H1 (cell line): ENCODE measurements at regions not wholly inside any gene's neighbourhood (a gene's known extent, or its start where the extent isn't known, plus 50 kb on each side); places are given as distances from the start of the nearest gene placed in this dataset.

Experiments used
- CTCF ChIA-PET: fragments of 300-600 bp; sonication (Branson Sonifier 250); formaldehyde crosslinking; loops from one replicate; lab custom pipeline; 2021; ENCODE audit not compliant: partially characterized antibody; lab: Charles Lee
- POLR2A ChIA-PET: fragments of 300-600 bp; sonication (Branson Sonifier 250); formaldehyde crosslinking; loops from one replicate; lab custom pipeline; 2021; ENCODE audit warnings: inconsistent platforms; ENCODE audit not compliant: partially characterized antibody; lab: Charles Lee
- DNase-seq, 2 experiments: peaks; one replicate each; pipeline versions ENCODE4 v3.0.0 to v3.0.0-alpha.2; 2010 to 2022; ENCODE audit warnings: low spot score in 2 of 2, low read depth in 1 of 2, mixed read lengths in 1 of 2
- FAIRE-seq: peaks from 2 replicates; lab custom pipeline; 2011; peaks lifted over from hg19 to GRCh38; lab: Jason Lieb, UNC
- H2AFZ ChIP-seq: 2 replicates; pipeline ENCODE4 v1.8.1; 2012; ENCODE audit warnings: low read length, inconsistent platforms
- H2AK5ac ChIP-seq: 2 replicates; pipeline ENCODE4 v1.6.1; 2013; ENCODE audit warnings: low read depth, low read length
- H2BK120ac ChIP-seq: replicated peaks from 2 replicates; pipeline ENCODE3; 2013; ENCODE audit warnings: low read depth, low read length, inconsistent platforms
- H2BK12ac ChIP-seq: 2 replicates; pipeline ENCODE4 v1.6.1; 2013; ENCODE audit warnings: low read depth, low read length
- H2BK15ac ChIP-seq: 2 replicates; pipeline ENCODE4 v1.6.1; 2013; ENCODE audit warnings: low read length
- H2BK20ac ChIP-seq: 2 replicates; pipeline ENCODE4 v1.6.1; 2013; ENCODE audit warnings: low read length
- H2BK5ac ChIP-seq: 2 replicates; pipeline ENCODE4 v1.6.1; 2013; ENCODE audit warnings: low read depth, low read length
- H3K14ac ChIP-seq: 2 replicates; pipeline ENCODE4 v1.6.1; 2013; ENCODE audit warnings: inconsistent platforms; ENCODE audit not compliant: insufficient read length
- H3K18ac ChIP-seq: 2 replicates; pipeline ENCODE4 v1.6.1; 2013; ENCODE audit warnings: low read length; ENCODE audit errors: extremely low read depth
- H3K23ac ChIP-seq: 2 replicates; pipeline ENCODE4 v1.6.1; 2013; ENCODE audit warnings: inconsistent platforms; ENCODE audit not compliant: insufficient read length
- H3K23me2 ChIP-seq: 2 replicates; pipeline ENCODE4 v1.6.1; 2013; ENCODE audit warnings: low read depth, low read length
- H3K27ac ChIP-seq: 2 replicates; pipeline ENCODE4 v1.6.1; 2011; ENCODE audit warnings: low read depth, low read length, inconsistent platforms
- H3K27me3 ChIP-seq, 4 experiments: replicated peaks in 1 of 4; 1 replicate in 1 of 4; 2 replicates in 3 of 4; pipeline versions ENCODE4 v1.6.1 to v1.8.1; 2011 to 2013; ENCODE audit warnings: low read length in 3 of 4, mild to moderate bottlenecking in 3 of 4, inconsistent platforms in 2 of 4, mixed read lengths in 2 of 4, moderate library complexity in 1 of 4; ENCODE audit not compliant: control insufficient read depth in 3 of 4, insufficient read depth in 3 of 4; ENCODE audit errors: extremely low read depth in 1 of 4
- H3K36me3 ChIP-seq, 4 experiments: 2 replicates each; pipeline versions ENCODE4 v1.6.1 to v1.8.1; 2011 to 2013; ENCODE audit warnings: mild to moderate bottlenecking in 4 of 4, low read length in 3 of 4, moderate library complexity in 2 of 4, control low read depth in 1 of 4, inconsistent platforms in 1 of 4; ENCODE audit not compliant: insufficient read depth in 4 of 4, control insufficient read depth in 2 of 4
- H3K4ac ChIP-seq: replicated peaks from 2 replicates; pipeline ENCODE3; 2013; ENCODE audit warnings: low read length, low read depth, mixed read lengths, inconsistent platforms; ENCODE audit not compliant: insufficient read length
- H3K4me1 ChIP-seq, 4 experiments: replicated peaks in 1 of 4; 1 replicate in 1 of 4; 2 replicates in 3 of 4; pipeline versions ENCODE4 v1.6.1 to v1.8.1; 2011 to 2013; ENCODE audit warnings: low read length in 3 of 4, inconsistent platforms in 2 of 4, mixed read lengths in 1 of 4; ENCODE audit not compliant: insufficient read depth in 4 of 4, control insufficient read depth in 3 of 4
- H3K4me2 ChIP-seq, 2 experiments: 2 replicates each; pipeline versions ENCODE4 v1.6.1 to v1.8.1; 2011 to 2013; ENCODE audit warnings: low read depth in 2 of 2, low read length in 2 of 2, control low read depth in 1 of 2, inconsistent platforms in 1 of 2, mild to moderate bottlenecking in 1 of 2; ENCODE audit not compliant: insufficient read depth in 1 of 2
- H3K4me3 ChIP-seq, 4 experiments: fragments of 200-600, 300-600 bp in 1 of 4; sonication (generic), shearing (Covaris generic), sonication (Bioruptor Twin) in 1 of 4; 2 replicates each; pipeline versions ENCODE4 v1.5.1 to v1.8.1; 2011 to 2016; ENCODE audit warnings: low read length in 4 of 4, low read depth in 3 of 4, control low read depth in 2 of 4, inconsistent platforms in 2 of 4, mild to moderate bottlenecking in 2 of 4, mixed read lengths in 1 of 4, moderate library complexity in 1 of 4; ENCODE audit not compliant: insufficient read depth in 2 of 4; ENCODE audit errors: extremely low read depth in 1 of 4
- H3K56ac ChIP-seq: replicated peaks from 2 replicates; pipeline ENCODE3; 2013; ENCODE audit warnings: low read depth, mild to moderate bottlenecking, mixed read lengths, low read length, inconsistent platforms; ENCODE audit not compliant: insufficient read length
- H3K79me1 ChIP-seq: 2 replicates; pipeline ENCODE4 v1.6.1; 2013; ENCODE audit warnings: low read depth, low read length, control low read depth
- H3K79me2 ChIP-seq, 2 experiments: 2 replicates each; pipeline versions ENCODE4 v1.6.1 to v1.8.1; 2012 to 2013; ENCODE audit warnings: low read length in 2 of 2, mild to moderate bottlenecking in 2 of 2, inconsistent platforms in 1 of 2; ENCODE audit not compliant: insufficient read depth in 2 of 2, control insufficient read depth in 1 of 2
- H3K9ac ChIP-seq, 4 experiments: replicated peaks in 1 of 4; 1 replicate in 1 of 4; 2 replicates in 3 of 4; pipeline versions ENCODE4 v1.6.1 to v1.8.1; 2011 to 2013; ENCODE audit warnings: low read depth in 3 of 4, low read length in 3 of 4, control low read depth in 2 of 4, mild to moderate bottlenecking in 2 of 4, moderate library complexity in 2 of 4, inconsistent platforms in 1 of 4; ENCODE audit errors: extremely low read depth in 1 of 4
- H3K9me3 ChIP-seq, 2 experiments: 2 replicates each; pipeline versions ENCODE4 v1.6.1 to v1.8.1; 2012 to 2013; ENCODE audit warnings: mild to moderate bottlenecking in 2 of 2, moderate library complexity in 2 of 2, control low read depth in 1 of 2, inconsistent platforms in 1 of 2, low read depth in 1 of 2, low read length in 1 of 2, mixed read lengths in 1 of 2; ENCODE audit not compliant: insufficient read depth in 2 of 2
- H4K20me1 ChIP-seq, 2 experiments: replicated peaks in 1 of 2; 2 replicates each; pipeline versions ENCODE3 to v1.8.1; 2011 to 2013; ENCODE audit warnings: inconsistent platforms in 2 of 2, low read length in 2 of 2, mild to moderate bottlenecking in 1 of 2; ENCODE audit not compliant: insufficient read depth in 2 of 2, control insufficient read depth in 1 of 2
- H4K5ac ChIP-seq: 2 replicates; pipeline ENCODE4 v1.6.1; 2013; ENCODE audit warnings: low read length, low read depth, mixed read lengths, inconsistent platforms; ENCODE audit not compliant: insufficient read length
- H4K8ac ChIP-seq: 2 replicates; pipeline ENCODE4 v1.8.0; 2013; ENCODE audit warnings: mild to moderate bottlenecking, moderate library complexity, low read length, inconsistent platforms; ENCODE audit not compliant: insufficient read depth; ENCODE audit errors: extremely low read depth
- H4K91ac ChIP-seq: replicated peaks from 2 replicates; pipeline ENCODE3; 2013; ENCODE audit warnings: low read length, mixed read lengths, inconsistent platforms; ENCODE audit not compliant: insufficient read length
- CBX8 ChIP-seq: fragments of 300-800, 300-1000 bp; sonication (generic); IDR thresholded peaks from 2 replicates; pipeline ENCODE4 v1.7.1; 2016; ENCODE audit warnings: low read depth, low read length, borderline replicate concordance
- CHD1 ChIP-seq: IDR thresholded peaks from 2 replicates; pipeline ENCODE4 v1.6.1; 2012; ENCODE audit warnings: low read depth, low read length, improper control_type of control experiment
- CTCF ChIP-seq, 3 experiments: IDR thresholded peaks; 1 replicate in 2 of 3; 2 replicates in 1 of 3; pipeline versions ENCODE4 v1.5.1 to v1.6.1; 2011; ENCODE audit warnings: low read length in 3 of 3, mild to moderate bottlenecking in 3 of 3, inconsistent platforms in 2 of 3, low read depth in 1 of 3, moderate library complexity in 1 of 3; ENCODE audit not compliant: insufficient read depth in 1 of 3; ENCODE audit errors: control extremely low read depth in 1 of 3
- FOSL1 ChIP-seq: IDR thresholded peaks from 2 replicates; pipeline ENCODE4 v1.6.1; 2011; ENCODE audit warnings: mild to moderate bottlenecking, low read depth, low read length, moderate library complexity; ENCODE audit not compliant: insufficient read depth
- GABPA ChIP-seq: IDR thresholded peaks from 2 replicates; pipeline ENCODE4 v1.6.1; 2011; ENCODE audit warnings: mild to moderate bottlenecking, low read length, moderate library complexity, borderline replicate concordance; ENCODE audit not compliant: insufficient read depth
- PHF8 ChIP-seq: fragments of 200-600 bp; sonication (generic); conservative IDR thresholded peaks from 2 replicates; pipeline ENCODE4 v1.7.1; 2012; ENCODE audit warnings: low read depth, mild to moderate bottlenecking, inconsistent platforms, low read length, moderate library complexity
- POLR2A ChIP-seq, 2 experiments: IDR thresholded peaks; 1 replicate in 1 of 2; 2 replicates in 1 of 2; pipeline ENCODE4 v1.6.1; 2011; ENCODE audit warnings: low read depth in 2 of 2, low read length in 2 of 2, mild to moderate bottlenecking in 2 of 2; ENCODE audit errors: control extremely low read depth in 1 of 2
- SP2 ChIP-seq: IDR thresholded peaks from 2 replicates; pipeline ENCODE4 v1.6.1; 2012; ENCODE audit warnings: mild to moderate bottlenecking, low read length, inconsistent platforms
- SUZ12 ChIP-seq: fragments of 200-600 bp; sonication (generic); IDR thresholded peaks from 2 replicates; pipeline ENCODE4 v1.6.1; 2012; ENCODE audit warnings: mild to moderate bottlenecking, inconsistent platforms, low read length, moderate library complexity, mixed read lengths
- TEAD4 ChIP-seq: IDR thresholded peaks from 2 replicates; pipeline ENCODE4 v1.6.1; 2012; ENCODE audit warnings: low read depth, low read length, inconsistent platforms, mixed read lengths
- WGBS, 2 experiments: shearing (Covaris generic) in 1 of 2; methylation state at CpG; one replicate each; pipeline versions ENCODE4 v1.1.6 to v1.1.7; 2013 to 2015; ENCODE audit warnings: low lambda C conversion rate in 2 of 2, mixed read lengths in 2 of 2, inconsistent platforms in 1 of 2, low coverage in 1 of 2, missing lambda C conversion rate in 1 of 2; ENCODE audit not compliant: insufficient replicate concordance in 2 of 2, insufficient coverage in 1 of 2, insufficient read length in 1 of 2; ENCODE audit errors: extremely low coverage in 1 of 2, missing lambda C conversion rate in 1 of 2; 5-methylcytosine and 5-hydroxymethylcytosine counted together

GRCh38 chr20:48181261-48181935, 396.1 kb upstream of the SULF2 start:
- Histone ChIP-seq H3K4me2 (no peak overlapping the region), H3K36me3 (no peaks in the 10 kb centered on the region), H3K4me1 (peaks cover 0 to 4% (median 2%) of the 10 kb centered on the region in 4 experiments; a peak in 4 of 7 replicates), H2AK5ac (no peak overlapping the region), H2BK12ac (no peak overlapping the region), H3K23me2 (no peaks in the 10 kb centered on the region; the same call in 1 of the 2 replicates), H3K9me3 (no peaks in the 10 kb centered on the region), H2BK5ac (no peak overlapping the region), H4K91ac (no peak overlapping the region), H4K5ac (no peak overlapping the region), H3K79me1 (no peaks in the 10 kb centered on the region), H2AFZ (no peak overlapping the region), H3K79me2 (no peaks in the 10 kb centered on the region), H3K9ac (no peak overlapping the region), H4K20me1 (no peaks in the 10 kb centered on the region), H3K14ac (no peak overlapping the region), H2BK15ac (no peak overlapping the region), H3K27me3 (no peaks in the 10 kb centered on the region), H3K23ac (no peak overlapping the region), H4K8ac (no peak overlapping the region), H2BK120ac (no peak overlapping the region), H3K56ac (no peak overlapping the region), H3K4ac (no peak overlapping the region), H3K18ac (no peak overlapping the region), H3K4me3 (no peak overlapping the region), H2BK20ac (no peak overlapping the region), H3K27ac (no peak overlapping the region)
- no peak for DNase-seq
- ChIA-PET CTCF (interaction anchor here (0.8 to 0.9 kb wide), 2 partner anchors 10 to 97 kb away, joined by 3 to 4 read pairs; no protein-coding TSS in a partner anchor), POLR2A (no interaction called here)
- FAIRE-seq, result no peak
- no peak for TF ChIP-seq SUZ12
- TF ChIP-seq FOSL1, result no peak
- no peak for TF ChIP-seq CTCF (IDR thresholded peaks at IDR 0.05; ENCODE audit: control extremely low read depth in 1 of 3, insufficient read depth in 1 of 3, low read depth in 1 of 3, low read length in 3 of 3)
- no peak for TF ChIP-seq GABPA
- no peak for TF ChIP-seq CHD1
- TF ChIP-seq TEAD4, result no peak
- TF ChIP-seq SP2, result no peak
- TF ChIP-seq CBX8, result no peak
- no peak for TF ChIP-seq PHF8
- no peak for TF ChIP-seq POLR2A (IDR thresholded peaks at IDR 0.05; ENCODE audit: control extremely low read depth in 1 of 2, low read depth in 2 of 2, low read length in 2 of 2)
- WGBS, 2 experiments, result 87% methylated on average over 6 of the region's 6 CpGs; no CpG with 5 or more reads in 1 of the 2 experiments
